ENCODE measurements at regions not wholly inside any gene's neighbourhood (a gene's known extent, or its start where the extent isn't known, plus 50 kb on each side); places are given as distances from the start of the nearest gene placed in this dataset.

- TF ChIP-seq EZH2 (IDR thresholded peaks at IDR 0.05; ENCODE audit: low read length, missing control alignments) (no peak), CTCF (conservative IDR thresholded peaks at IDR 0.05 in 1 of 2, IDR thresholded peaks at IDR 0.05 in 1 of 2; ENCODE audit: low read depth in 1 of 2, low read length in 2 of 2) (no peak)
Measured at GRCh38 chr18:68054669-68055068, 538.1 kb upstream of the DSEL start.
